ENCODE measurements at regions not wholly inside any gene's neighbourhood (a gene's known extent, or its start where the extent isn't known, plus 50 kb on each side); places are given as distances from the start of the nearest gene placed in this dataset.

GRCh38 chr4:177673985-177674489 lies 231.8 kb upstream of the AGA start:
- no peak overlapping the region for H3K4me3 ChIP-seq
- DNase-seq (ENCODE audit: extremely low spot score in 2 of 2) = no peak
- no peaks in the 10 kb centered on the region for H3K9me3 ChIP-seq
- no peaks in the 10 kb centered on the region for H3K27me3 ChIP-seq
- no peaks in the 10 kb centered on the region for H3K4me1 ChIP-seq
- H3K27ac ChIP-seq = no peak overlapping the region
- TF ChIP-seq POLR2AphosphoS5 (IDR thresholded peaks at IDR 0.05; ENCODE audit: insufficient read depth in 1 of 2, low read depth in 1 of 2) (no peak), CTCF (IDR thresholded peaks at IDR 0.05) (no peak), POLR2A (IDR thresholded peaks at IDR 0.05) (no peak)
- H3K36me3 ChIP-seq = no peaks in the 10 kb centered on the region
- intact Hi-C loops (cut with DNase I) = no loop called here

DNA sequence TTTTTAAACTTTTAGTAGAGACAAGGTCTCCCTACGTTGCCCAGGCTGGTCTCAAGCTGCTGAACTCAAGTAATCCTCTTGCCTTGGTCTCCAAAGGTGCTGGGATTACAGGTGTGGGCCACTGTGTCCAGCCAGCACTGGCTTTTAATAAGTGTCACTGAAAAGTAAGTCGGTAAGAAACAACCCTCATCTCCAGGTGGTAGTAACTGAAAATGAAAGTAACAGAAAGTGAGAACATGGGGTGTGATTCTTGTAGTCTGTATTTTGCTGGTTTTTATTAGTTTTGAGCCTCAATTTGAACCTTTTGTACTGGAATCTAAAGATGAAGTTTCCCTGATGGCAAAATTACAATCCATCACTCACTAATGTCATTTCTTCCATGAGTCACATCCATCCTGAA lies 238.1 kb upstream of the AGA start:
- Histone ChIP-seq H3K4me3 (no peak overlapping the region), H3K27ac (no peak overlapping the region), H3K9me3 (no peaks in the 10 kb centered on the region), H3K4me1 (no peaks in the 10 kb centered on the region), H3K27me3 (no peaks in the 10 kb centered on the region), H3K36me3 (no peaks in the 10 kb centered on the region)
- TF ChIP-seq CTCF (IDR thresholded peaks at IDR 0.05) (no peak), POLR2A (IDR thresholded peaks at IDR 0.05) (no peak), POLR2AphosphoS5 (IDR thresholded peaks at IDR 0.05; ENCODE audit: insufficient read depth in 1 of 2, low read depth in 1 of 2) (no peak)
- no peak for DNase-seq (ENCODE audit: extremely low spot score in 2 of 2)
- intact Hi-C loops (cut with DNase I) = no loop called here

DNA sequence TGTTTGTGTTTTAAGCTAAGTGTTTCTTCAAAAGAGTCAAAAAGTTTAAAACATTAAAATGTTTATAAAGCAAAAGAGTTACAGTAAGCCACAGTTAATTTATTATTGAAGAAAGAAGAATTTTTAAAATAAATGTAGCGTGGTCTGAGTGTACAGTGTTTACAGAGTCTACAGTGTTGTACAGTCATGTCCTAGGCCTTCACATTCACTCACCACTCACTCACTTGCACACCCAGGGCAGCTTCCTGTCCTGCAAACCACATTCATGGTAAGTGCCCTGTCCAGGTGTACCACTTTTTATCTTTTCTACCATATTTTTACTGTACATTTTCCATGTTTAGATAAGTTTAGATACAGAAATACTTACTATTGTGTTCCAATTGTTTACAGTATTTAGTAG lies 239.7 kb upstream of the AGA start:
- Histone ChIP-seq H3K4me1 (no peaks in the 10 kb centered on the region), H3K27me3 (no peaks in the 10 kb centered on the region), H3K4me3 (no peak overlapping the region), H3K9me3 (no peaks in the 10 kb centered on the region), H3K27ac (no peak overlapping the region), H3K36me3 (no peaks in the 10 kb centered on the region)
- intact Hi-C loops (cut with DNase I) = no loop called here
- DNase-seq (ENCODE audit: extremely low spot score in 2 of 2) = no peak
- TF ChIP-seq CTCF (IDR thresholded peaks at IDR 0.05) = no peak
- TF ChIP-seq POLR2A (IDR thresholded peaks at IDR 0.05) = no peak
- TF ChIP-seq POLR2AphosphoS5 (IDR thresholded peaks at IDR 0.05; ENCODE audit: insufficient read depth in 1 of 2, low read depth in 1 of 2) = no peak

DNA sequence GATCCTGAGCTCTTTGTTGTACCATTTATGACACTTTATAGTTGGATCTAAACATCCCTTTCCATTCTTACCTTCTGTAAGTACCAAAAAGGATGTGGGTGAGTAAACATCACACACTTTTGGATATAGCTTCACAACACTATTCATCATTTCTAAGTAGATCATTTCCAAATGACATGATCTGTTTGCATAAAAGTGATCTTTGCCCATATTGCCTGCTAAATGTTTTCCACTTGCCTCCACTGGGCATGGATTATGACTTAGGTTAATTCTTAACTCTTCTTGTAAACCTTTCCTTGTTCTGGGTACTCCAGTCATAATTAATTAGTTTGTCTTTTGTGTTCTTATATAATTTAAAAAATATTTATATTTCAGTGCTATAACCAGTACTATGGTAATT lies 244.9 kb upstream of the AGA start:
- no peak overlapping the region for H3K27ac ChIP-seq
- no peaks in the 10 kb centered on the region for H3K27me3 ChIP-seq
- no peak for DNase-seq (ENCODE audit: extremely low spot score in 2 of 2)
- no peaks in the 10 kb centered on the region for H3K9me3 ChIP-seq
- intact Hi-C loops (cut with DNase I) = no loop called here
- no peak for TF ChIP-seq POLR2A (IDR thresholded peaks at IDR 0.05)
- no peak for TF ChIP-seq POLR2AphosphoS5 (IDR thresholded peaks at IDR 0.05; ENCODE audit: insufficient read depth in 1 of 2, low read depth in 1 of 2)
- no peak for TF ChIP-seq CTCF (IDR thresholded peaks at IDR 0.05)
- H3K36me3 ChIP-seq = no peaks in the 10 kb centered on the region
- no peaks in the 10 kb centered on the region for H3K4me1 ChIP-seq
- no peak overlapping the region for H3K4me3 ChIP-seq

DNA sequence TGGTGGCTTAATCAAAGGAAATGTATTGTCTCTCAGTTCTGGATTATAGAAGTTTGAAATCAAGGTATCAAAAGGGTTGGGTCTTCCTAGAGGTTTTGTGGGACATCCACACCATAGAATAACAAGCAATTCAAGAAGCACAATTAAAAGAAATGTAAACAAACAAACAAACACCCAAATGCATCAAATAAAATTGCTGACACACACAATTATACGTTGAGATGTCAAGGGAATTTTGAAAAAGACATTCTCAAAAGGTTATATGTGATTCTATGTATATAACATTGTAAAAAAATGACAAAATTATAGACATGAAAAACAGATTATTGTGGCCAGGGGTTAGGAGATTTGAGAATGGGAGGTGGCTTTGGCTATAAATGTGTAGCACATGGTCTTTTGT lies 250.7 kb upstream of the AGA start:
- no peak for TF ChIP-seq POLR2AphosphoS5 (IDR thresholded peaks at IDR 0.05; ENCODE audit: insufficient read depth in 1 of 2, low read depth in 1 of 2)
- TF ChIP-seq POLR2A (IDR thresholded peaks at IDR 0.05) = no peak
- TF ChIP-seq CTCF (IDR thresholded peaks at IDR 0.05) = no peak
- Histone ChIP-seq H3K4me1 (no peaks in the 10 kb centered on the region), H3K27ac (no peak overlapping the region), H3K36me3 (no peaks in the 10 kb centered on the region), H3K9me3 (no peaks in the 10 kb centered on the region), H3K4me3 (no peak overlapping the region), H3K27me3 (no peaks in the 10 kb centered on the region)
- no peak for DNase-seq (ENCODE audit: extremely low spot score in 2 of 2)
- intact Hi-C loops (cut with DNase I) = no loop called here

Data from vagina (tissue), 2 donors.